ENCODE measurements at regions not wholly inside any gene's neighbourhood (a gene's known extent, or its start where the extent isn't known, plus 50 kb on each side); places are given as distances from the start of the nearest gene placed in this dataset.

DNA sequence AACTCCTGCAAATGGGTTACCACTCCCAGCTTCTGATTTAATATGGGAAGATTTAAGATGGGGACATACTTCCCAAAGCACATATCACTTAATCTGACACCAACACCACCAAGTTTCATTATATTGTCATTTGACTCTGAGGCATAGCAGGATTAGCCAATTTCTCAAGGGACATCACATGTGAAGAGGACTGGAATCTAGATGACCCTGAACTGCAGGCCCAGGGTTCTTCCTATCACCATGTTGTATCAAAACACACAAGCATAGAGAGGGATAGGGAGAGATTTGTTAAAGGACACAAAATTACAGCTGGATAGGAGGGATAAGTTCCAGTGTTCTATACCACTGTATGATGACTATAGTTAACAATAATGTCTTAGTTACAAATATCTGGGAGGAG is 168.3 kb upstream of the PPP2R2B start:
- ChIA-PET CTCF (no interaction called here), POLR2A (no interaction called here)
- Mint-ChIP-seq H3K4me3 (no peak overlapping the region), H3K9me3 (no peaks in the 10 kb centered on the region), H3K27ac (no peak overlapping the region), H3K36me3 (ENCODE audit: low read depth) (no peaks in the 10 kb centered on the region), H3K27me3 (peaks cover 6% of the 10 kb centered on the region), H3K4me1 (ENCODE audit: low read depth) (no peaks in the 10 kb centered on the region)
- TF ChIP-seq, protein P1, sequence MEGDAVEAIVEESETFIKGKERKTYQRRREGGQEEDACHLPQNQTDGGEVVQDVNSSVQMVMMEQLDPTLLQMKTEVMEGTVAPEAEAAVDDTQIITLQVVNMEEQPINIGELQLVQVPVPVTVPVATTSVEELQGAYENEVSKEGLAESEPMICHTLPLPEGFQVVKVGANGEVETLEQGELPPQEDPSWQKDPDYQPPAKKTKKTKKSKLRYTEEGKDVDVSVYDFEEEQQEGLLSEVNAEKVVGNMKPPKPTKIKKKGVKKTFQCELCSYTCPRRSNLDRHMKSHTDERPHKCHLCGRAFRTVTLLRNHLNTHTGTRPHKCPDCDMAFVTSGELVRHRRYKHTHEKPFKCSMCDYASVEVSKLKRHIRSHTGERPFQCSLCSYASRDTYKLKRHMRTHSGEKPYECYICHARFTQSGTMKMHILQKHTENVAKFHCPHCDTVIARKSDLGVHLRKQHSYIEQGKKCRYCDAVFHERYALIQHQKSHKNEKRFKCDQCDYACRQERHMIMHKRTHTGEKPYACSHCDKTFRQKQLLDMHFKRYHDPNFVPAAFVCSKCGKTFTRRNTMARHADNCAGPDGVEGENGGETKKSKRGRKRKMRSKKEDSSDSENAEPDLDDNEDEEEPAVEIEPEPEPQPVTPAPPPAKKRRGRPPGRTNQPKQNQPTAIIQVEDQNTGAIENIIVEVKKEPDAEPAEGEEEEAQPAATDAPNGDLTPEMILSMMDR (IDR thresholded peaks at IDR 0.05): no peak
- DNase-seq: no peak
- intact Hi-C loops (cut with micrococcal nuclease): no loop called here
- ATAC-seq: no peak

DNA sequence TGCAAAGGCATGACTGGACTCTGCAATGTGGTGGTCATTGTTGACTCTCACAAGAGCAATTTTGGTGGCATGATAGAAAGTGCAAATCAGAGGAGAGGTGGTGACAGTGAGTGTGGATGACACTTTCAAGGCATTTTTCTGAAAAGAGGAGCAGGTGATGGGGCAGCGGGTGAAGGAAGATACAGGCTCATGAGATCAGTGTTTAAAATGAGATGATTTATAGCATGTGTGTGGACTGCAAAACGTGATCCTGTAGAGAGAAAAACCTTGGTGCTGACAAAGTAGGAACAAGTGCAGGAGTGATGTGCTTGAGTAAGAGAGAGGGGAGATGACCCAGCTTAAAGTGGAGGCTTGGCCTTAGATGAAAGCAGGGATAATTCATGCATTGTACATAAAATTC is 171.2 kb upstream of the PPP2R2B start:
- H3K27ac Mint-ChIP-seq: no peak overlapping the region
- CTCF ChIA-PET: no interaction called here
- intact Hi-C loops (cut with micrococcal nuclease): no loop called here
- H3K27me3 Mint-ChIP-seq: peaks cover 6% of the 10 kb centered on the region
- H3K36me3 Mint-ChIP-seq (ENCODE audit: low read depth): no peaks in the 10 kb centered on the region
- H3K4me3 Mint-ChIP-seq: no peak overlapping the region
- DNase-seq (no peak), ATAC-seq (no peak)
- TF ChIP-seq, protein P1 (IDR thresholded peaks at IDR 0.05): no peak
- no peaks in the 10 kb centered on the region for H3K9me3 Mint-ChIP-seq
- POLR2A ChIA-PET: no interaction called here
- no peaks in the 10 kb centered on the region for H3K4me1 Mint-ChIP-seq (ENCODE audit: low read depth)

DNA sequence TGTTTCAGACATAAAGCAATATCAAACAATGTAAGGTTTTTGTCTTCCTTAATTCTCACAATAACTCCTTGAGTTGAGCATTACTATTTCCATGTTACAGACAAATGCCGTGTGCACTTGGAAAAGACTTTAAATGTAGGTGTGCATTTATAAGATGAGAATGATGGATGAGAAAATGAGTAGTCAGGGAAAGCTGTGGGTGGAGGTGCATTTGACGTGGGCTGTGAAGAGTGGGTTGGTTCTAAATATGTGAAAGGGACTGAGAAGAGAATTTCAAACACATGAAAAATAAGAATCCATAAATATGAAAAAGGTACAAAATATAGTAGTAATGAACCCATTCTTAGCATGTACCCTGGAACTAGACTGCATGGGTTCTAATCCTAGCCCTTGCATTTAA is 171.6 kb upstream of the PPP2R2B start:
- CTCF ChIA-PET: no interaction called here
- Mint-ChIP-seq H3K27ac (no peak overlapping the region), H3K4me1 (ENCODE audit: low read depth) (no peaks in the 10 kb centered on the region), H3K9me3 (no peaks in the 10 kb centered on the region), H3K27me3 (peaks cover 6% of the 10 kb centered on the region), H3K4me3 (no peak overlapping the region), H3K36me3 (ENCODE audit: low read depth) (no peaks in the 10 kb centered on the region)
- POLR2A ChIA-PET: no interaction called here
- ATAC-seq: no peak
- TF ChIP-seq, protein P1 (IDR thresholded peaks at IDR 0.05): no peak
- intact Hi-C loops (cut with micrococcal nuclease): no loop called here
- no peak for DNase-seq

DNA sequence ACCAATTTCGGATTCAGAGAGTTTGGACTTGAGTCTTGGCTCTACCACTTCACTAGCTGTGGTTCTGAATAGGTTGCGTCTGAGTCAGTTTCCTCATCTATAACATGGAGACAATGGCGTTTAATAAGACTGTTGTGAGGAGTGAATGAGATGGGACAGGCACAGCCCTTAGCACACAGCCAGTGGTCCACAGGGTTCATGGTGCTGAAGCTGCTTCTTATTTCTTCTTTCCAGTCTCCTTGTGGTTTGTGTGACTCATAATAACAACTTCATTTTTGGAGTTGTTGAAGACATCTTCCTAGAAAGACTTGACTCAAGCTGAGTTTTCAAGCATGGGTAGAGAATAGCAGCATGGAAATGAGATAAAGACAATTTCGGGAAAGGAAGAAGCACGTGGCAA is 172.6 kb upstream of the PPP2R2B start:
- CTCF ChIA-PET: no interaction called here
- POLR2A ChIA-PET: interaction anchor here (0.7 kb wide), 1 partner anchor 485 kb away, joined by 3 read pairs; no protein-coding TSS in a partner anchor
- H3K27ac Mint-ChIP-seq: no peak overlapping the region
- intact Hi-C loops (cut with micrococcal nuclease): no loop called here
- DNase-seq (no peak), ATAC-seq (no peak)
- no peaks in the 10 kb centered on the region for H3K4me1 Mint-ChIP-seq (ENCODE audit: low read depth)
- H3K36me3 Mint-ChIP-seq (ENCODE audit: low read depth): no peaks in the 10 kb centered on the region
- no peaks in the 10 kb centered on the region for H3K9me3 Mint-ChIP-seq
- peaks cover 6% of the 10 kb centered on the region for H3K27me3 Mint-ChIP-seq
- no peak overlapping the region for H3K4me3 Mint-ChIP-seq
- TF ChIP-seq, protein P1 (IDR thresholded peaks at IDR 0.05): no peak

DNA sequence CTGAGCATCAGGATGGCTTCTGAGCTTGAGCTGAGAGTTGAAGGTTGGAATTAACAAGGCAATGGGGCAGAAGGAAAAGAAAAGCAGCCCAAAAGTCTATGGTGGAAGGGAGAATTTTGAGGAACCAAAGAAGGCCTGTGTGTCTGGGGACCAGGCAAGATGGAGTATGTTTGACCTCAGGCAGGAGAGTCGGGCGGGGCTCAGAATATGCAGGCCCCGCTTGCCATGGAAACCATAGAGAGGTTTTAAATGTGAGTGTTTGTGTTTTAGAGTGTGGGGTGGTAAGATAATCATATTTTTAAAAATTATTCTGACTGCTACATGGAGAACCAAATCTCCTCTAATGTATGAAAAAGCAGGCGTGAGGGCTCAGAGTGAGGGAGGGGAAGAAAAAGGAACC is 174.0 kb upstream of the PPP2R2B start:
- no peaks in the 10 kb centered on the region for H3K36me3 Mint-ChIP-seq (ENCODE audit: low read depth)
- TF ChIP-seq, protein P1 (IDR thresholded peaks at IDR 0.05): no peak
- H3K27ac Mint-ChIP-seq: no peak overlapping the region
- CTCF ChIA-PET: no interaction called here
- POLR2A ChIA-PET: no interaction called here
- H3K4me3 Mint-ChIP-seq: no peak overlapping the region
- H3K27me3 Mint-ChIP-seq: peaks cover 6% of the 10 kb centered on the region
- intact Hi-C loops (cut with micrococcal nuclease): no loop called here
- no peaks in the 10 kb centered on the region for H3K9me3 Mint-ChIP-seq
- ATAC-seq (no peak), DNase-seq (no peak)
- no peaks in the 10 kb centered on the region for H3K4me1 Mint-ChIP-seq (ENCODE audit: low read depth)
